Right cardiac atrium (tissue), 5 donors: ENCODE measurements at regions not wholly inside any gene's neighbourhood (a gene's known extent, or its start where the extent isn't known, plus 50 kb on each side); places are given as distances from the start of the nearest gene placed in this dataset.

ENCODE experiments used
- ATAC-seq, 2 donors: fragments of 200-7000 bp; cut with Tn5 transposase; one replicate each; pipeline versions ENCODE4 v1.8.0 to v1.9.1; 2020; ENCODE audit warnings: moderate library complexity in 2 of 2, mild to moderate bottlenecking in 1 of 2
- DNase-seq, 3 donors: peaks; one replicate each; pipeline ENCODE4 v3.0.0-alpha.2; 2020
- H3K27ac ChIP-seq: one replicate; pipeline ENCODE4 v1.5.1; 2013; ENCODE audit warnings: mild to moderate bottlenecking, low read length, control low read depth, moderate library complexity
- H3K27me3 ChIP-seq: one replicate; pipeline ENCODE4 v1.6.1; 2013; ENCODE audit not compliant: control insufficient read depth, insufficient read depth
- H3K4me1 ChIP-seq: one replicate; pipeline ENCODE4 v1.6.1; 2013; ENCODE audit warnings: low read length; ENCODE audit not compliant: control insufficient read depth, insufficient read depth
- H3K4me3 ChIP-seq: one replicate; pipeline ENCODE4 v1.5.1; 2013; ENCODE audit warnings: low read length, control low read depth
- H3K9me3 ChIP-seq: one replicate; pipeline ENCODE4 v1.6.1; 2013; ENCODE audit warnings: low read length; ENCODE audit not compliant: control insufficient read depth
- WGBS: extraction: QIAGEN DNeasy Blood & Tissue Kit; methylation state at CpG from one replicate; pipeline ENCODE4 v1.1.7; 2013; 5-methylcytosine and 5-hydroxymethylcytosine counted together
- intact Hi-C, 4 donors: fragments of 100-400 bp; cut with DNase I; formaldehyde crosslinking; loops; one replicate each; pipeline versions ENCODE4 v1.11.0 to v1.14.0; 2022 to 2023
- donor health status: healthy with polysubstance abuse.
- donor health status: DM: no; HTN: yes; CAD: no.
- donor health status: DM: no; HTN: no; CAD: no.
- donor health status: DM: no; HTN: yes; CAD: no; lungs with severe emphysema.
- donor health status: DM: yes; HTN: yes; CAD: no.

DNA sequence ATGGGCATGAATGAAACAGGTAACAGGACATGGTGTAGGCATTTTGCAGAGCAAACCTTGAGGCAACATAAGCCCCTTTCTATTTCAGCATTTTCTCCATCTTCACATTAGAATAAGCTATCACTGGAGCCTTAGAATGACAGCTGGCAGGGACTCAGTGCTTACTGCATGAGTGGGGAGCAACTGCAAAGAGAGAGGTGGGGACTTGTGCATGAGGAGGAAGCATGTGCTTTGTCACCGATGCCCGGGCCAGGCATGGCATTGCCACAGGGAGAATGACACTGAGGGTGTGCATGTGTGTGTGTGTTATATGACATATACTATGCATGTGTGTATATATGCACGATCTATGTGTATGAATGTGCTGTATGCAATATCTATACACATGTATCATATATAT lies 258.2 kb upstream of the RAB6C start:
- no peak for ATAC-seq
- no peaks in the 10 kb centered on the region for H3K27me3 ChIP-seq
- 70% methylated on average over 3 of the region's 3 CpGs for WGBS
- intact Hi-C loops, result no loop called here
- H3K4me3 ChIP-seq, result no peak overlapping the region
- H3K9me3 ChIP-seq, result no peaks in the 10 kb centered on the region
- no peaks in the 10 kb centered on the region for H3K4me1 ChIP-seq
- no peak overlapping the region for H3K27ac ChIP-seq
- no peak for DNase-seq

DNA sequence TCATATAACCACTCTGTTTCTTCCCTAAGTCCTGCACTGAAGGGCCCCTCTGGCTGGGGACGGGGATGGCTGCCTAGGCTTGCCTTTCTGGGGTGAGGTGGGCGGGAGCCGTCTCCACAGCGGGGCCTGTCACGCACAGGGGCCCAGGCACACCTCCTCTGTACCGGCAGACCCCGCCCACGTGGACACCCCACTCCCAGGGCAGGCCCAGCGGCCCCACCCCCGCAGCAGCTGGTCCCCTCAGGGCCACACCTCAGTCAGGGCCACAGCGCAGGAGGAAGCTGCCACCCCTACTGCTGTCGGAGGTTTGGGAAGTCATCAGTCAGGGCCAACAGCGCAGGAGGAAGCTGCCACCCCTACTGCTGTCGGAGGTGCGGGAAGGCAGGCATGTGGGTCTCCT lies 257.6 kb upstream of the RAB6C start:
- no peaks in the 10 kb centered on the region for H3K4me1 ChIP-seq
- no peaks in the 10 kb centered on the region for H3K27me3 ChIP-seq
- ATAC-seq (no peak), DNase-seq (no peak)
- intact Hi-C loops, result no loop called here
- no peak overlapping the region for H3K4me3 ChIP-seq
- 75% methylated on average over 15 of the region's 15 CpGs for WGBS
- H3K27ac ChIP-seq, result no peak overlapping the region
- no peaks in the 10 kb centered on the region for H3K9me3 ChIP-seq

DNA sequence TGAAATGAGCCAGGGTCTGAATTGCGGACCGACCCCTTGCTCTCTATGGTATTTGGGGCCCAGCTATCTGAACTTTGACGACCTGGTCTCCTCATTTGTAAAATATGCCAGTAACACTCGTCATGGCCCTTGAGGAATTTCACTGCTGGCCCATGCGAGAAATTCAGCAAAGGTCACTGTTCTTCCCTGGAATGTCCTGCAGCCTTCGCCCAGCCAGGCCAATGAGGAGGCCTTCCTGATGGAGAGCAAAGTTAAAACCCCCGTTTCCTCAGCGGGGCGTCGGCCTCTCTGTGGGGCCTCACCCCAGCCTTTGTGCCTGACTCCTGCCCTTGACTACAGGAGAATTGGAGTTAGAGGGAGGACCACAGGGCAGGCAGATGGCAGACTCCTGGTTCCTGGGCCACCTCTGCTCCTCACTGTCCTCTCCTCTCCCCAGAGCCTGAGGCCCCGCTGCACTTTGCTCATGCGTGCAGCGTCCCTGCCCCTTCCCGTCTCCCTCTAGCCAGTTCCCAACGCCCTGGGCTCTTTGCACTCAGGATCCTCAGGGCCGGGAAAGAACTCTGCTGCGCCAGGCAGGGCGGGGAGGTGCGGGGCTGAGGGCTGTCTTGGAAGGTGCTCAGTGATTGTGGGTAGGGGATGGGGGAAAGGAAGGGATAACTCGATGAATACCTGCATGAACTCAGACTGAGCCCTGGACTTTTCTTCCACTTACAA lies 257.0 kb upstream of the RAB6C start:
- DNase-seq, result no peak
- Histone ChIP-seq H3K4me3 (no peak overlapping the region), H3K9me3 (no peaks in the 10 kb centered on the region), H3K27me3 (no peaks in the 10 kb centered on the region), H3K4me1 (no peaks in the 10 kb centered on the region), H3K27ac (no peak overlapping the region)
- 70% methylated on average over 20 of the region's 20 CpGs for WGBS
- no peak for ATAC-seq
- intact Hi-C loops, result no loop called here

DNA sequence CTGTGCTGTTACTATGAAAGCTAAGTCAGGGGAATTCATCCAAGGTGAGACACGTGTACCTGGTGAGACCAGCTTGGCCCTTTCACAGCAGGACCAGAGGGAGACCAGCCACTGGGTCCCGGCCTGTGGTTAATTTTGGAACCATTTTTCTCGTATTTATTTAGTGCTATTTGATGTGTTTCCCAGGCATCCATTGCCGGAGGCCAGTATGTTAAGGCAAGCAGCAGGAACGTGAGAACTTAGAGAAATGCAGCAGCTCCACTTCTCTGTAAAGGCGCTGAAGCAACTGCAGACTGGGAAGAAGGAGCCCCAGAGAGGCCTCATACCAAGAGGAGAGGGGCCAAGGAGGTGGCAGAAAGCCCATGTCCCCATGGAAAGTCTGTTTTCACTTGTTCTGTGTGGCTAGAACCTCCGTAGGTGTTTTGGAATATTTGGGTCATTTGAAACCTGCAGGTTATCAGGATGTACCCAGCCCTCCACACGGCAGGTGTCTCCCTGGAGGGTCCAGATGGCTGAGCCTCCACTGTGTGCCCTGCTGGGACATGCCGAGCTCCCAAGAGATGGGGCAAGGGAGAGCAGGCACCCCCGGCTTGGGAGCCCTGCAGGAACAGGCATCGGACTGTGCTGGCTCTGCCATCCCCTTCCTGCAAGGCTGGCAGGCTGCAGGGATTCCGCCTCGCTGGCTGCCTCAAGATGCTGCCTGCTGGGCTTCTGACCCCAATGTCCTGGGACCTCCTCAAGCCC lies 256.0 kb upstream of the RAB6C start:
- Histone ChIP-seq H3K27me3 (no peaks in the 10 kb centered on the region), H3K4me1 (no peaks in the 10 kb centered on the region), H3K27ac (no peak overlapping the region), H3K9me3 (no peaks in the 10 kb centered on the region), H3K4me3 (no peak overlapping the region)
- ATAC-seq (no peak), DNase-seq (no peak)
- intact Hi-C loops, result no loop called here
- WGBS, result 74% methylated on average over 13 of the region's 13 CpGs

DNA sequence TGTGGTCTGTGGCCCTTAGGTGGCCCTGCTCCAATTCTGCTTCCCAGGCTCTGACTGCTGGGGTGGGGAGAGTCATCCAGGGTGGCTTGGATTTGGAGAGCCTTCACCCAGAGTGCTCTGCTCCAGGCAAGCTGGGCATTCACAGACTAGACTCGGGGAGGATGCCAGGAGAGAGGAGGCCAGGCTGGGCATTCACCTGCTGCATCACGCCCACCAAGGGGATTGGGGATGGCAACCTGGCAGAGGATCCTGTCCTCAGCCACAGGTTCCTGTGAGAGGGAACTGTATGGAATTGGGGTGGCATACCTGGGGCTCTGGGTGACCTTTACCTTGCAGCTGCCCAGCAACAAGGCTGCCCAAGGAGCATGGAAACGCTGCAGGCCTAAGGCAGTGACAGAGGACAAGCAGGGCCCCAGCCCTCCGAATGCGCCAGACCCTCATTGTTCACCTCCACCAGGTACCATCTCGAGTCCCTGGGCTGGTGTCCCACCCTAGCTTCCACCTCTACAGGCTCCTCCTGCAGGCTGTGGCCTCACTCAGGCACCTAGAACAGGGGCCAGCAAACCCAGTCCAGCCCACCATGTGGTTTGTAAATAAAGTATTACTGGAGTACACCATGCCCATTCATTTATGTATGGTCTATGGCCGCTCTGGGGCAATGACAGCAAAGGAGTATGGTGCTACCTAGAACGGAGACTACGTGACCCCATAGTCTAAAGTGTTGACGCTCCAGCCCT lies 255.3 kb upstream of the RAB6C start:
- no peak overlapping the region for H3K4me3 ChIP-seq
- WGBS, result 91% methylated on average over 10 of the region's 10 CpGs
- no peaks in the 10 kb centered on the region for H3K9me3 ChIP-seq
- DNase-seq, result no peak
- no peak overlapping the region for H3K27ac ChIP-seq
- no peaks in the 10 kb centered on the region for H3K4me1 ChIP-seq
- intact Hi-C loops, result no loop called here
- no peaks in the 10 kb centered on the region for H3K27me3 ChIP-seq
- no peak for ATAC-seq

DNA sequence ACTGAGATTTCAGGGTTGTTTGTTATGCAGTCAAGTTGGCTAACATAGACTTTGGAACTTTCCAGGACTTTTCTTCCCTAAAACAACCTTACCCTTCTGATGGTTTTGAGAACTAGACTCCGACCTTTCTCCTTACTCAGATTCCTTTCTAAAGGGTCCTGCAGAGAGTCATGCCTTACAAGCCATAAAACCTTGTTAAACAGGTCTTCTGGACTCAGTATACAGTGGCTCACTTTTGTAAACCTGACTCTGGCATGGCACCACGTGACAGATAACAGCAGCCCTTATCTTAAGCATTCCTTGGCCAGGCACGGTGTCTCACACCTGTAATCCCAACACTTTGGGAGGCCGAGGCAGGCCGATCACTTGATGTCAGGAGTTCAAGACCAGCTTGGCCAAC lies 253.2 kb upstream of the RAB6C start:
- WGBS, result 49% methylated on average over 5 of the region's 5 CpGs
- intact Hi-C loops, result no loop called here
- DNase-seq, result no peak

DNA sequence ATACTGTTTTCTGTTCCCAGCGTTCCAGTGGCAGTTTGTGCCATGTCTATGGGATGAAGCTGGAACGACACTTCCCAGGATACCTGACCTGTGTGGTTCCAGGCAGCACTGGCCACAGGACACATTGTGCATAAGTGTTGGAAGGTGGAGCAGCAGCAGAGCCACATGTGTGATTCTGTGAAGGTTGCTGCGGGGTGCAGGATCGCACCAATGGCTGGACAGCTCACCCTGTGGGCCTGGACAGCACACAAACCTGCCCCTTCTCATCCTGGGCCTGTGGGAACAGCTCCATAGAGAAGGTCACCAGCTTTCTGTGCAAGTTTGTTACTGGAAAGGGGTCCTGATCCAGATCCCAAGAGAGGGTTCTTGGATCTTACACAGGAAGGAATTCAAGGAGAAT lies 252.2 kb upstream of the RAB6C start:
- no peak overlapping the region for H3K27ac ChIP-seq
- intact Hi-C loops, result no loop called here
- H3K9me3 ChIP-seq, result no peaks in the 10 kb centered on the region
- H3K27me3 ChIP-seq, result no peaks in the 10 kb centered on the region
- ATAC-seq (no peak), DNase-seq (no peak)
- H3K4me3 ChIP-seq, result no peak overlapping the region
- H3K4me1 ChIP-seq, result no peaks in the 10 kb centered on the region
- WGBS, result 87% methylated on average over 4 of the region's 4 CpGs

More for the DNA sequence above, 253.2 kb upstream of the RAB6C start:
- H3K9me3 ChIP-seq, result no peaks in the 10 kb centered on the region
- no peaks in the 10 kb centered on the region for H3K27me3 ChIP-seq
- no peaks in the 10 kb centered on the region for H3K4me1 ChIP-seq
- ATAC-seq, result no peak
- H3K27ac ChIP-seq, result no peak overlapping the region
- H3K4me3 ChIP-seq, result no peak overlapping the region

DNA sequence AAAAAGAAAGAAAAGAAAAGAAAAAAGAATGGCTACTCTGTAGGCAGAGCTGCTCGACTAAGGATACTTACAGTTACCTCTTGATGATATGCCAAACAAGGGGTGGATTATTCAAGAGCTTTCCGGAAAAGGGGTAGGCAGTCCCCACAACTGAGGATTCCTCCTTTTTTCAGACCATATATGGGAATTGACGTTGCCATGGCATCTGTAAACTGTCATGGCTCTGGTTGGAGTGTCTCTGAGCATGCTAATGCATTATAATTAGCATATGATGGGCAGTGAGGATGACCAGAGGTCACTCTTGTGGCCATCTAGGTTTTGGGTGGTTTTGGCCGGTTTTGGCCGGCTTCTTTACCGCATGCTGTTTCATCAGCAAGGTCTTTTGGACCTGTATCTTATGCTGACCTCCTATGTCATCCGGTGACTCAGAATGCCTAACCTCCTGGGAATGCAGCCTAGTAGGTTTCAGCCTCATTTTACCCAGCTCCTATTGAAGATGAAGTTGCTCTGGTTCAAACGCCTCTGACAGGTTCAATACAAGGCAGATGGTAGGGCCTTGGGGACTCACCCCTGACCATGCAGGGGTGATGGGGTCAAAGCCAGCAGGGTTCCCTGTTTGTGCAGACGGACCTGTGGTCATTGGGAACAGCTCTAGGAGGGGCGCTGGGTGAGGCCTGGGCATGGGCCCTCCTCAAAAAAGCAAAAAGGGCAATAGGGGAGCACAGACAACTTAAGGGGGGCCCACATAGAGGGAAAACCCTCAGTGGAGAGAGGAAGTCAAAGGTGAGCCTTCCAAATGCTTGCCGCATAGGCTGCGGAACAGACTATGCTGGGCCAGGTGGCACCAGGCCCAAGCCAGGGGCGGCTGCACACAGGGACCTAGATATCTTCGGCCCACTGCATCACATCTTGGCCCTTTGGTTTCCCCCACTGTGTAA lies 251.2 kb upstream of the RAB6C start:
- intact Hi-C loops, result no loop called here
- no peak overlapping the region for H3K4me3 ChIP-seq
- H3K4me1 ChIP-seq, result no peaks in the 10 kb centered on the region
- no peak for DNase-seq
- H3K27me3 ChIP-seq, result no peaks in the 10 kb centered on the region
- H3K9me3 ChIP-seq, result no peaks in the 10 kb centered on the region
- WGBS, result 86% methylated on average over 14 of the region's 14 CpGs
- no peak overlapping the region for H3K27ac ChIP-seq
- ATAC-seq, result no peak

DNA sequence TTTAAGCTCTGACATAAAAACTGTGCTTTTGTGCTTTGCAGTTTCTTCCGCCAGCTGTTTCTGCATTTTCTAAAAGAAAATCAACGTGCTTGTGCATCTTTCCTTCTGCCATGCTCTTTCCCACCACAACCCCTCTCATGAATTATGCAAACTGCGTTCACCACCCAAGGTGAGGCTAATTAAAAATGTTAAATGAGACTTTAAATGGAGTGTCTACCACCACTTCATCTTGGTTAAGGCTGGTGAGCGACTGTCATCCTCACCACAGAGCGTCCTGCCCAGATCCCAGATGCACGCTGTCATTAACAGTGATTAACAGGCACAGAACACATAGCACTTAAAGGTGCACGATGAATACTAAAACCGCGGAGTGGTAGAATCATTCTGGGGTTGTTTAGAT lies 250.5 kb upstream of the RAB6C start:
- Histone ChIP-seq H3K27ac (no peak overlapping the region), H3K9me3 (no peaks in the 10 kb centered on the region), H3K4me3 (no peak overlapping the region), H3K27me3 (no peaks in the 10 kb centered on the region), H3K4me1 (no peaks in the 10 kb centered on the region)
- 84% methylated on average over 9 of the region's 9 CpGs for WGBS
- intact Hi-C loops, result no loop called here
- ATAC-seq (no peak), DNase-seq (no peak)

DNA sequence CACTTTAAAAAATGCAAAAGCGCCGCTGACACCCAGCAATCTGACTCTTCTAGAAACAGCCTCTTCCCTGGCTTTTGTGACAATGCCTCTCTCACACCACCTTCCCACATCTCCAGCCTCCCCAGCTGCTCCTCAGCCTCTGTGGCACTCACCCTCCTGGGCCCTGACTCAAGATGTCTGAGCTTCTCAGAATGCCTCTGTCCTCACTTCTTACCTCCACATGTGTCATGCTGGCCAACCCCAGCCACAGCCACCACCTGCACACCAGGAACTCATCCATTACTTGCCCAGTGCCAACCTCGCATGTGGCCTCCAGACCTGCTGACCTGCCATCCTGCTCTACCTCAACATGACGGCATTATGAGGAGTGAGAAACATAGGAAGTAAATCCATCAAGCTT lies 249.8 kb upstream of the RAB6C start:
- DNase-seq (no peak), ATAC-seq (no peak)
- intact Hi-C loops, result no loop called here
- Histone ChIP-seq H3K4me3 (no peak overlapping the region), H3K4me1 (no peaks in the 10 kb centered on the region), H3K27me3 (no peaks in the 10 kb centered on the region), H3K9me3 (no peaks in the 10 kb centered on the region), H3K27ac (no peak overlapping the region)
- 87% methylated on average over 4 of the region's 4 CpGs for WGBS
